HepG2 (cell line): ENCODE measurements at regions not wholly inside any gene's neighbourhood (a gene's known extent, or its start where the extent isn't known, plus 50 kb on each side); places are given as distances from the start of the nearest gene placed in this dataset.

Experiments
- CREBL2 ChIP-seq: sonication (generic); formaldehyde crosslinking; IDR thresholded peaks from 2 replicates; pipeline ENCODE4 v1.8.1; 2023; ENCODE audit warnings: missing genetic modification reagents, mild to moderate bottlenecking, borderline replicate concordance
- CTCF ChIP-seq: sonication (generic); formaldehyde crosslinking; IDR thresholded peaks from 2 replicates; pipeline ENCODE4 v1.5.0; 2020; ENCODE audit warnings: mild to moderate bottlenecking, missing genetic modification reagents, moderate library complexity
- HMG20A ChIP-seq: IDR thresholded peaks from 2 replicates; pipeline ENCODE4 v1.6.1; 2016; ENCODE audit warnings: borderline replicate concordance
- JUNB ChIP-seq: sonication (generic); formaldehyde crosslinking; IDR thresholded peaks from 2 replicates; pipeline ENCODE4 v1.8.0; 2022; ENCODE audit warnings: missing genetic modification reagents, mild to moderate bottlenecking, borderline replicate concordance
- MXI1 ChIP-seq: IDR thresholded peaks from 3 replicates; pipeline ENCODE4 v1.6.1; 2012; ENCODE audit warnings: low read depth, low read length, inconsistent platforms, borderline replicate concordance
- POLR2A ChIP-seq, 2 experiments: IDR thresholded peaks; 2 replicates each; pipeline ENCODE4 v1.6.1; 2011; ENCODE audit warnings: low read depth in 2 of 2, low read length in 2 of 2, mild to moderate bottlenecking in 1 of 2, moderate library complexity in 1 of 2; ENCODE audit not compliant: insufficient read depth in 1 of 2
- RXRA ChIP-seq: sonication (generic); formaldehyde crosslinking; IDR thresholded peaks from 2 replicates; pipeline ENCODE4 v1.5.1; 2020; ENCODE audit warnings: missing genetic modification reagents
- SP1 ChIP-seq, 2 experiments: fragments of 450-650 bp in 1 of 2; sonication (generic) in 1 of 2; formaldehyde crosslinking in 1 of 2; IDR thresholded peaks; 2 replicates each; pipeline versions ENCODE4 v1.4.0 to v1.6.1; 2016 to 2020; ENCODE audit warnings: missing genetic modification reagents in 1 of 2
- SRF ChIP-seq: IDR thresholded peaks from 2 replicates; pipeline ENCODE4 v1.6.1; 2011; ENCODE audit warnings: mild to moderate bottlenecking, low read depth, low read length, moderate library complexity
- U2AF2 ChIP-seq: fragments of 200-400 bp; formaldehyde crosslinking; IDR thresholded peaks from 2 replicates; pipeline ENCODE4 v1.6.1; 2017; ENCODE audit warnings: low read depth, mild to moderate bottlenecking, low read length
- ZNF10 ChIP-seq: sonication (generic); formaldehyde crosslinking; IDR thresholded peaks from 2 replicates; pipeline ENCODE4 v1.4.0; 2020; ENCODE audit warnings: mild to moderate bottlenecking, low read depth, missing genetic modification reagents, borderline replicate concordance

- no peak for TF ChIP-seq HMG20A (CRISPR knock-in tag)
- no peak for TF ChIP-seq U2AF2
- no peak for TF ChIP-seq POLR2A (IDR thresholded peaks at IDR 0.05; ENCODE audit: insufficient read depth in 1 of 2, low read depth in 2 of 2, low read length in 2 of 2)
- no peak for TF ChIP-seq ZNF10 (CRISPR knock-in tag)
- no peak for TF ChIP-seq CREBL2
- no peak for TF ChIP-seq CTCF (CRISPR knock-in tag)
- no peak for TF ChIP-seq MXI1
- no peak for TF ChIP-seq JUNB (CRISPR knock-in tag)
- TF ChIP-seq SP1 (IDR thresholded peaks at IDR 0.05) = no peak
- no peak for TF ChIP-seq SP1 (CRISPR knock-in tag; IDR thresholded peaks at IDR 0.05)
- no peak for TF ChIP-seq SRF
- no peak for TF ChIP-seq RXRA (CRISPR knock-in tag)
Observed at GRCh38 chr1:221794079-221794670, 52.3 kb upstream of the DUSP10 start.
